Gastrocnemius medialis (tissue), 4 donors: ENCODE measurements at regions not wholly inside any gene's neighbourhood (a gene's known extent, or its start where the extent isn't known, plus 50 kb on each side); places are given as distances from the start of the nearest gene placed in this dataset.

Source experiments
- CTCF ChIP-seq, 5 experiments: fragments of 450-650 bp in 3 of 5; fragments of 200-600 bp in 2 of 5; sonication (generic) in 2 of 5; IDR thresholded peaks in 4 of 5; conservative IDR thresholded peaks in 1 of 5; 1 replicate in 4 of 5; 2 replicates in 1 of 5; pipeline ENCODE4 v1.5.1; 2016 to 2019; ENCODE audit warnings: antibody characterized with exemption in 5 of 5, mild to moderate bottlenecking in 3 of 5, moderate library complexity in 3 of 5
- POLR2A ChIP-seq, 2 donors: fragments of 450-650 bp; IDR thresholded peaks; one replicate each; pipeline ENCODE4 v1.6.1; 2017; ENCODE audit warnings: antibody characterized with exemption in 2 of 2, mild to moderate bottlenecking in 2 of 2, moderate library complexity in 2 of 2

- TF ChIP-seq POLR2A (IDR thresholded peaks at IDR 0.05): no peak
- no peak for TF ChIP-seq CTCF (IDR thresholded peaks at IDR 0.05 in 4 of 5, conservative IDR thresholded peaks at IDR 0.05 in 1 of 5)
These were observed 79.5 kb upstream of the NID2 start for GRCh38 chr14:52148371-52148770.
